Bronchial epithelial cell (primary cell): ENCODE measurements at regions not wholly inside any gene's neighbourhood (a gene's known extent, or its start where the extent isn't known, plus 50 kb on each side); places are given as distances from the start of the nearest gene placed in this dataset.

Source experiments
- DNase-seq: peaks from one replicate; pipeline ENCODE4 v3.0.0-alpha.2; 2010; ENCODE audit warnings: low read depth
- FAIRE-seq: peaks from 2 replicates; lab custom pipeline; 2011; peaks lifted over from hg19 to GRCh38; lab: Jason Lieb, UNC
- H3K27me3 ChIP-seq: 2 replicates; pipeline ENCODE4 v1.5.1; 2011; ENCODE audit warnings: low read length; ENCODE audit not compliant: control insufficient read depth, insufficient read depth
- H3K36me3 ChIP-seq: 2 replicates; pipeline ENCODE4 v1.5.1; 2011; ENCODE audit warnings: low read length; ENCODE audit not compliant: control insufficient read depth, insufficient read depth
- H3K4me3 ChIP-seq: 2 replicates; pipeline ENCODE4 v1.5.1; 2011; ENCODE audit warnings: mild to moderate bottlenecking, low read depth, low read length, control low read depth
- CTCF ChIP-seq: IDR thresholded peaks from 2 replicates; pipeline ENCODE4 v1.5.1; 2011; ENCODE audit warnings: mild to moderate bottlenecking, moderate library complexity, low read length, control low read depth, inconsistent platforms; ENCODE audit not compliant: insufficient read depth, severe bottlenecking

- no peaks in the 10 kb centered on the region for H3K27me3 ChIP-seq
- DNase-seq (no peak), FAIRE-seq (no peak)
- no peak overlapping the region for H3K4me3 ChIP-seq
- TF ChIP-seq CTCF, result no peak
- H3K36me3 ChIP-seq, result no peaks in the 10 kb centered on the region
Measured at GRCh38 chr14:51145246-51145645, 50.3 kb upstream of the TRIM9 start.

- Histone ChIP-seq H3K36me3 (no peaks in the 10 kb centered on the region), H3K27me3 (no peaks in the 10 kb centered on the region), H3K4me3 (no peak overlapping the region)
- FAIRE-seq, result no peak
- DNase-seq, result no peak
- no peak for TF ChIP-seq CTCF
Measured at GRCh38 chr14:51147183-51147582, 52.3 kb upstream of the TRIM9 start.

GRCh38 chr14:51155326-51155725 lies 60.4 kb upstream of the TRIM9 start:
- Histone ChIP-seq H3K4me3 (no peak overlapping the region), H3K27me3 (no peaks in the 10 kb centered on the region), H3K36me3 (no peaks in the 10 kb centered on the region)
- DNase-seq (no peak), FAIRE-seq (no peak)
- TF ChIP-seq CTCF, result no peak

GRCh38 chr14:51157012-51157411 lies 62.1 kb upstream of the TRIM9 start:
- FAIRE-seq (no peak), DNase-seq (peak; percentile 54)
- Histone ChIP-seq H3K27me3 (no peaks in the 10 kb centered on the region), H3K4me3 (no peak overlapping the region), H3K36me3 (no peaks in the 10 kb centered on the region)
- TF ChIP-seq CTCF, result peak; percentile 35

GRCh38 chr14:51160871-51161270 lies 66.0 kb upstream of the TRIM9 start:
- TF ChIP-seq CTCF, result no peak
- Histone ChIP-seq H3K27me3 (no peaks in the 10 kb centered on the region), H3K36me3 (no peaks in the 10 kb centered on the region), H3K4me3 (no peak overlapping the region)
- DNase-seq, result no peak
- no peak for FAIRE-seq

GRCh38 chr14:51165415-51165814 lies 70.5 kb upstream of the TRIM9 start:
- peak; percentile 51 for DNase-seq
- H3K27me3 ChIP-seq, result no peaks in the 10 kb centered on the region
- no peak for TF ChIP-seq CTCF
- no peaks in the 10 kb centered on the region for H3K36me3 ChIP-seq
- no peak overlapping the region for H3K4me3 ChIP-seq
- no peak for FAIRE-seq
